ENCODE measurements at regions not wholly inside any gene's neighbourhood (a gene's known extent, or its start where the extent isn't known, plus 50 kb on each side); places are given as distances from the start of the nearest gene placed in this dataset.

- no peak overlapping the region for H3K4me3 Mint-ChIP-seq
- no peak for DNase-seq
- H3K4me1 Mint-ChIP-seq: no peaks in the 10 kb centered on the region
- no peaks in the 10 kb centered on the region for H3K9me3 Mint-ChIP-seq
- no peak overlapping the region for H3K27ac Mint-ChIP-seq
- H3K27me3 Mint-ChIP-seq: no peaks in the 10 kb centered on the region
- H3K36me3 Mint-ChIP-seq (ENCODE audit: low read depth): no peaks in the 10 kb centered on the region
- intact Hi-C loops (cut with micrococcal nuclease): no loop called here
These were observed 1604.6 kb downstream of the HACE1 start for GRCh38 chr6:103255132-103255531.

GRCh38 chr6:103236923-103237322, 1622.8 kb downstream of the HACE1 start:
- Mint-ChIP-seq H3K27ac (no peak overlapping the region), H3K4me3 (no peak overlapping the region), H3K9me3 (no peaks in the 10 kb centered on the region), H3K27me3 (no peaks in the 10 kb centered on the region), H3K4me1 (no peaks in the 10 kb centered on the region), H3K36me3 (ENCODE audit: low read depth) (no peaks in the 10 kb centered on the region)
- intact Hi-C loops (cut with micrococcal nuclease): no loop called here
- no peak for DNase-seq

- no peak overlapping the region for H3K27ac Mint-ChIP-seq
- DNase-seq: no peak
- H3K4me3 Mint-ChIP-seq: no peak overlapping the region
- peaks cover 5% of the 10 kb centered on the region for H3K9me3 Mint-ChIP-seq
- no peaks in the 10 kb centered on the region for H3K36me3 Mint-ChIP-seq (ENCODE audit: low read depth)
- intact Hi-C loops (cut with micrococcal nuclease): no loop called here
- no peaks in the 10 kb centered on the region for H3K27me3 Mint-ChIP-seq
- H3K4me1 Mint-ChIP-seq: no peaks in the 10 kb centered on the region
These were observed 1628.5 kb downstream of the HACE1 start for GRCh38 chr6:103231181-103231580.

- no peak overlapping the region for H3K27ac Mint-ChIP-seq
- H3K9me3 Mint-ChIP-seq: no peaks in the 10 kb centered on the region
- H3K36me3 Mint-ChIP-seq (ENCODE audit: low read depth): no peaks in the 10 kb centered on the region
- no peak for DNase-seq
- intact Hi-C loops (cut with micrococcal nuclease): no loop called here
- no peaks in the 10 kb centered on the region for H3K27me3 Mint-ChIP-seq
- H3K4me3 Mint-ChIP-seq: no peak overlapping the region
- H3K4me1 Mint-ChIP-seq: no peaks in the 10 kb centered on the region
These were observed 1643.9 kb downstream of the HACE1 start for GRCh38 chr6:103215847-103216246.

GRCh38 chr6:103210686-103211085, 1649.0 kb downstream of the HACE1 start:
- no peak for DNase-seq
- no peak overlapping the region for H3K4me3 Mint-ChIP-seq
- no peaks in the 10 kb centered on the region for H3K27me3 Mint-ChIP-seq
- H3K36me3 Mint-ChIP-seq (ENCODE audit: low read depth): no peaks in the 10 kb centered on the region
- no peak overlapping the region for H3K27ac Mint-ChIP-seq
- intact Hi-C loops (cut with micrococcal nuclease): no loop called here
- no peaks in the 10 kb centered on the region for H3K4me1 Mint-ChIP-seq
- H3K9me3 Mint-ChIP-seq: no peaks in the 10 kb centered on the region

GRCh38 chr6:103198386-103198785, 1661.3 kb downstream of the HACE1 start:
- no peaks in the 10 kb centered on the region for H3K9me3 Mint-ChIP-seq
- no peaks in the 10 kb centered on the region for H3K36me3 Mint-ChIP-seq (ENCODE audit: low read depth)
- H3K27ac Mint-ChIP-seq: no peak overlapping the region
- intact Hi-C loops (cut with micrococcal nuclease): no loop called here
- no peak overlapping the region for H3K4me3 Mint-ChIP-seq
- H3K27me3 Mint-ChIP-seq: no peaks in the 10 kb centered on the region
- no peaks in the 10 kb centered on the region for H3K4me1 Mint-ChIP-seq
- no peak for DNase-seq

- intact Hi-C loops (cut with micrococcal nuclease): no loop called here
- Mint-ChIP-seq H3K9me3 (no peaks in the 10 kb centered on the region), H3K36me3 (ENCODE audit: low read depth) (no peaks in the 10 kb centered on the region)
These were observed 1666.3 kb downstream of the HACE1 start for GRCh38 chr6:103193413-103193812.

GRCh38 chr6:103191391-103192093, 1668.2 kb downstream of the HACE1 start:
- intact Hi-C loops (cut with micrococcal nuclease): no loop called here

More at GRCh38 chr6:103193413-103193812, 1666.3 kb downstream of the HACE1 start:
- H3K4me3 Mint-ChIP-seq: no peak overlapping the region
- H3K27ac Mint-ChIP-seq: no peak overlapping the region
- no peak for DNase-seq
- H3K4me1 Mint-ChIP-seq: no peaks in the 10 kb centered on the region
- no peaks in the 10 kb centered on the region for H3K27me3 Mint-ChIP-seq

GRCh38 chr6:103184776-103185175, 1674.9 kb downstream of the HACE1 start:
- Mint-ChIP-seq H3K27ac (no peak overlapping the region), H3K36me3 (ENCODE audit: low read depth) (no peaks in the 10 kb centered on the region), H3K4me1 (no peaks in the 10 kb centered on the region), H3K4me3 (no peak overlapping the region), H3K9me3 (no peaks in the 10 kb centered on the region), H3K27me3 (no peaks in the 10 kb centered on the region)
- no peak for DNase-seq
- intact Hi-C loops (cut with micrococcal nuclease): no loop called here

More at GRCh38 chr6:103191391-103192093, 1668.2 kb downstream of the HACE1 start:
- no peak for DNase-seq
- Mint-ChIP-seq H3K9me3 (no peaks in the 10 kb centered on the region), H3K4me1 (no peaks in the 10 kb centered on the region), H3K36me3 (ENCODE audit: low read depth) (no peaks in the 10 kb centered on the region), H3K27ac (no peak overlapping the region), H3K27me3 (no peaks in the 10 kb centered on the region), H3K4me3 (no peak overlapping the region)

- no peak overlapping the region for H3K27ac Mint-ChIP-seq
- H3K27me3 Mint-ChIP-seq: no peaks in the 10 kb centered on the region
- H3K4me3 Mint-ChIP-seq: no peak overlapping the region
- no peaks in the 10 kb centered on the region for H3K9me3 Mint-ChIP-seq
- intact Hi-C loops (cut with micrococcal nuclease): no loop called here
- H3K4me1 Mint-ChIP-seq: no peaks in the 10 kb centered on the region
- DNase-seq: no peak
- no peaks in the 10 kb centered on the region for H3K36me3 Mint-ChIP-seq (ENCODE audit: low read depth)
These were observed 1675.8 kb downstream of the HACE1 start for GRCh38 chr6:103183831-103184411.

GRCh38 chr6:103178193-103178592, 1681.5 kb downstream of the HACE1 start:
- Mint-ChIP-seq H3K4me3 (no peak overlapping the region), H3K4me1 (no peaks in the 10 kb centered on the region), H3K36me3 (ENCODE audit: low read depth) (no peaks in the 10 kb centered on the region), H3K9me3 (no peaks in the 10 kb centered on the region), H3K27ac (no peak overlapping the region), H3K27me3 (no peaks in the 10 kb centered on the region)
- intact Hi-C loops (cut with micrococcal nuclease): no loop called here
- DNase-seq: no peak

- H3K4me1 Mint-ChIP-seq: no peaks in the 10 kb centered on the region
- H3K36me3 Mint-ChIP-seq (ENCODE audit: low read depth): no peaks in the 10 kb centered on the region
- no peaks in the 10 kb centered on the region for H3K9me3 Mint-ChIP-seq
- H3K4me3 Mint-ChIP-seq: no peak overlapping the region
- H3K27me3 Mint-ChIP-seq: no peaks in the 10 kb centered on the region
- H3K27ac Mint-ChIP-seq: no peak overlapping the region
- no peak for DNase-seq
- intact Hi-C loops (cut with micrococcal nuclease): no loop called here
These were observed 1681.9 kb downstream of the HACE1 start for GRCh38 chr6:103177791-103178190.

GRCh38 chr6:103175056-103175455, 1684.7 kb downstream of the HACE1 start:
- Mint-ChIP-seq H3K4me3 (no peak overlapping the region), H3K36me3 (ENCODE audit: low read depth) (no peaks in the 10 kb centered on the region), H3K4me1 (no peaks in the 10 kb centered on the region), H3K9me3 (no peaks in the 10 kb centered on the region), H3K27ac (no peak overlapping the region), H3K27me3 (no peaks in the 10 kb centered on the region)
- no peak for DNase-seq
- intact Hi-C loops (cut with micrococcal nuclease): no loop called here

- Mint-ChIP-seq H3K27me3 (no peaks in the 10 kb centered on the region), H3K36me3 (ENCODE audit: low read depth) (no peaks in the 10 kb centered on the region), H3K27ac (no peak overlapping the region), H3K4me1 (no peaks in the 10 kb centered on the region), H3K9me3 (no peaks in the 10 kb centered on the region), H3K4me3 (no peak overlapping the region)
- DNase-seq: no peak
- intact Hi-C loops (cut with micrococcal nuclease): no loop called here
These were observed 1692.2 kb downstream of the HACE1 start for GRCh38 chr6:103167345-103168071.
